DND-41 (cell line): ENCODE measurements at regions not wholly inside any gene's neighbourhood (a gene's known extent, or its start where the extent isn't known, plus 50 kb on each side); places are given as distances from the start of the nearest gene placed in this dataset.

Source experiments
- ATAC-seq: fragments of 200-7000 bp; cut with Tn5 transposase; 3 replicates; pipeline ENCODE4 v1.9.1; 2021; ENCODE audit warnings: low read depth; ENCODE audit not compliant: insufficient read depth
- DNase-seq: peaks from one replicate; pipeline ENCODE4 v3.0.0-alpha.2; 2020
- H2AFZ ChIP-seq: 2 replicates; pipeline ENCODE4 v1.6.0; 2012; ENCODE audit warnings: low read depth, low read length
- H3K27ac ChIP-seq: 2 replicates; pipeline ENCODE4 v1.5.1; 2012; ENCODE audit warnings: low read length, inconsistent platforms
- H3K27me3 ChIP-seq: fragments of 200-600 bp; sonication (generic); 2 replicates; pipeline ENCODE4 v1.6.0; 2012; ENCODE audit warnings: low read length, mild to moderate bottlenecking, inconsistent platforms; ENCODE audit not compliant: insufficient read depth, poor library complexity
- H3K36me3 ChIP-seq: 2 replicates; pipeline ENCODE4 v1.5.1; 2012; ENCODE audit warnings: low read length, inconsistent platforms; ENCODE audit not compliant: insufficient read depth
- H3K4me1 ChIP-seq: 2 replicates; pipeline ENCODE4 v1.5.1; 2012; ENCODE audit warnings: mild to moderate bottlenecking, low read length; ENCODE audit not compliant: insufficient read depth
- H3K4me2 ChIP-seq: 2 replicates; pipeline ENCODE4 v1.6.0; 2012; ENCODE audit warnings: mild to moderate bottlenecking, moderate library complexity, low read length, inconsistent platforms; ENCODE audit not compliant: insufficient read depth
- H3K4me3 ChIP-seq, 2 experiments: fragments of 200-600 bp in 1 of 2; shearing (Covaris generic) in 1 of 2; 2 replicates each; pipeline ENCODE4 v1.5.1; 2012 to 2016; ENCODE audit warnings: inconsistent platforms in 2 of 2, low read length in 2 of 2, mild to moderate bottlenecking in 2 of 2, low read depth in 1 of 2, moderate library complexity in 1 of 2
- H3K79me2 ChIP-seq: 2 replicates; pipeline ENCODE4 v1.6.0; 2012; ENCODE audit warnings: low read length, inconsistent platforms; ENCODE audit not compliant: insufficient read depth
- H3K9ac ChIP-seq: 2 replicates; pipeline ENCODE4 v1.6.0; 2012; ENCODE audit warnings: low read depth, mild to moderate bottlenecking, inconsistent platforms, low read length, moderate library complexity
- H3K9me3 ChIP-seq: 2 replicates; pipeline ENCODE4 v1.5.1; 2012; ENCODE audit warnings: low read length, moderate library complexity, mild to moderate bottlenecking, inconsistent platforms; ENCODE audit not compliant: insufficient read depth, severe bottlenecking
- H4K20me1 ChIP-seq: 2 replicates; pipeline ENCODE4 v1.6.0; 2012; ENCODE audit warnings: low read length; ENCODE audit not compliant: insufficient read depth
- EZH2 ChIP-seq: IDR thresholded peaks from 3 replicates; pipeline ENCODE4 v1.6.1; 2012; ENCODE audit warnings: borderline replicate concordance, low read depth, mild to moderate bottlenecking, moderate library complexity, low read length, inconsistent platforms; ENCODE audit not compliant: severe bottlenecking
- TF ChIP-seq, protein P1 (sequence below): IDR thresholded peaks from 2 replicates; pipeline ENCODE4 v1.5.1; 2012; ENCODE audit warnings: borderline replicate concordance, low read length, moderate library complexity, mild to moderate bottlenecking; ENCODE audit not compliant: poor library complexity, severe bottlenecking; ENCODE audit errors: extremely low read depth

DNA sequence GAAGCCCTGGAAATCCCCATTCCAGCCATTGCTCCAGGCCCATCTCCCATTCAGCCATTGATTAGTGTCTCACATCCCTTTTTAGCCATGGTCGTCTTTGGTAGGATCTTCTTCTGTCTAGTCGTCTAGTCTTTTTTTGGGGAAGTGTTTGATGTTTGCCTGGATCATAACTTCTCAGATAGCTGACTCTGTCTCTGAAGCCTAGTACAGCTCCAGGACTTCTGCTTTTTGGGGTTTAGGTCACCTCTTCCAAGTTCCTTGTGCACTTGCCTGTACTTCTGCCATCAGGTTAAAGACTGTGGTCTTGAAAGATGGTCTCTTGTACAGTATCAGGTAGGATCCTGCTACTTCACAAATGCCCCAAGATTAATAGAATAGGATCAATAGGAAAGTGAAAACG lies 553.5 kb downstream of the PKHD1 start:
- ATAC-seq (no peak), DNase-seq (no peak)
- no peak overlapping the region for H3K27ac ChIP-seq
- H3K27me3 ChIP-seq = no peaks in the 10 kb centered on the region
- no peaks in the 10 kb centered on the region for H3K9me3 ChIP-seq
- H4K20me1 ChIP-seq = no peaks in the 10 kb centered on the region
- no peaks in the 10 kb centered on the region for H3K79me2 ChIP-seq
- no peak overlapping the region for H3K4me3 ChIP-seq
- H3K4me1 ChIP-seq = peaks cover 33% of the 10 kb centered on the region
- H3K36me3 ChIP-seq = no peaks in the 10 kb centered on the region
- H3K9ac ChIP-seq = no peak overlapping the region
- no peak overlapping the region for H3K4me2 ChIP-seq
- no peak overlapping the region for H2AFZ ChIP-seq
- no peak for TF ChIP-seq EZH2
- TF ChIP-seq, protein P1, sequence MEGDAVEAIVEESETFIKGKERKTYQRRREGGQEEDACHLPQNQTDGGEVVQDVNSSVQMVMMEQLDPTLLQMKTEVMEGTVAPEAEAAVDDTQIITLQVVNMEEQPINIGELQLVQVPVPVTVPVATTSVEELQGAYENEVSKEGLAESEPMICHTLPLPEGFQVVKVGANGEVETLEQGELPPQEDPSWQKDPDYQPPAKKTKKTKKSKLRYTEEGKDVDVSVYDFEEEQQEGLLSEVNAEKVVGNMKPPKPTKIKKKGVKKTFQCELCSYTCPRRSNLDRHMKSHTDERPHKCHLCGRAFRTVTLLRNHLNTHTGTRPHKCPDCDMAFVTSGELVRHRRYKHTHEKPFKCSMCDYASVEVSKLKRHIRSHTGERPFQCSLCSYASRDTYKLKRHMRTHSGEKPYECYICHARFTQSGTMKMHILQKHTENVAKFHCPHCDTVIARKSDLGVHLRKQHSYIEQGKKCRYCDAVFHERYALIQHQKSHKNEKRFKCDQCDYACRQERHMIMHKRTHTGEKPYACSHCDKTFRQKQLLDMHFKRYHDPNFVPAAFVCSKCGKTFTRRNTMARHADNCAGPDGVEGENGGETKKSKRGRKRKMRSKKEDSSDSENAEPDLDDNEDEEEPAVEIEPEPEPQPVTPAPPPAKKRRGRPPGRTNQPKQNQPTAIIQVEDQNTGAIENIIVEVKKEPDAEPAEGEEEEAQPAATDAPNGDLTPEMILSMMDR = no peak

DNA sequence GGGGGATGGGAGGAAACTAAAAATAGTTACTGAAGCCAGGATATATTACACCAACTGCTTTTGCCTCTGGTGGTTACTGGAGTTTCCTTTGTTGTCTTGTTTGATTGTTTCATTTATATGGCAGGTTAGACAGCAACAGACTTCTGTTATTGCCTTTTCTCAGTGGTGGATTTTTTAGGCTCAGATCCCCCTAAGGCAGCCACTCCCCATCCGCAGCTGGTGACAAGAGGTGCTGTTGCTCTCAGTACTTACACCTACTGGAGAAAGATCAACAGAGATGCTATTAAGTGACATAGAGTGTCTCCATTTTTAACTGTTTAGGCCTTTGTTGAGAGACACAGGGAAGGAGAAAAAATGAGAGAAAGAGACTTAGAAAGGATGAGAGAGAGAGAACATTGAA lies 552.1 kb downstream of the PKHD1 start:
- Histone ChIP-seq H3K4me1 (peaks cover 33% of the 10 kb centered on the region), H3K27ac (peak overlapping the region; percentile 62), H3K79me2 (no peaks in the 10 kb centered on the region), H3K9ac (no peak overlapping the region), H2AFZ (peak overlapping the region; percentile 42), H3K9me3 (no peaks in the 10 kb centered on the region), H3K27me3 (no peaks in the 10 kb centered on the region), H3K4me3 (no peak overlapping the region), H3K36me3 (no peaks in the 10 kb centered on the region), H4K20me1 (no peaks in the 10 kb centered on the region), H3K4me2 (no peak overlapping the region)
- no peak for TF ChIP-seq EZH2
- TF ChIP-seq, protein P1 = peak; percentile 15
- ATAC-seq = peak; percentile 77
- DNase-seq = peak; percentile 67

DNA sequence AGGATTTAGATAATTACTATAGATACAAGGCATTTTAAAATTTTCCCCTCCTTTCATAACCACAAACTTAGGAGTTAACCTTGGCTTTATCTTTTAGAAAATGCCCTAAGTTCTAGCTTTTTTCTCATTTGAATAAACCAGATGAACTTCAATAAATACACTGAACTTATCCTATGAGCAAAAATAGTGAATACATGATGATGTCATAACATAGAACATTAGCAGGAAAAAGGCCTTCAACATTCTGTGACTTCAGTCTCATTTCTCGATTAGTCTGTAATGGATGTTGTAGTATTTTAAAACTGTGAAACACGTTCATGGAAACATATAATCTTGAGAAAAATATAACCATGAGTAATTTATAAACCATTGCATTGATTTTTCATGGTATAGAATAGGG lies 550.7 kb downstream of the PKHD1 start:
- H3K27me3 ChIP-seq = no peaks in the 10 kb centered on the region
- no peak overlapping the region for H3K27ac ChIP-seq
- no peak overlapping the region for H2AFZ ChIP-seq
- H4K20me1 ChIP-seq = no peaks in the 10 kb centered on the region
- TF ChIP-seq, protein P1 = no peak
- no peak for TF ChIP-seq EZH2
- DNase-seq = no peak
- no peaks in the 10 kb centered on the region for H3K79me2 ChIP-seq
- H3K4me2 ChIP-seq = no peak overlapping the region
- H3K9ac ChIP-seq = no peak overlapping the region
- H3K9me3 ChIP-seq = no peaks in the 10 kb centered on the region
- no peak overlapping the region for H3K4me3 ChIP-seq
- ATAC-seq = no peak
- no peaks in the 10 kb centered on the region for H3K36me3 ChIP-seq
- peaks cover 31% of the 10 kb centered on the region for H3K4me1 ChIP-seq

DNA sequence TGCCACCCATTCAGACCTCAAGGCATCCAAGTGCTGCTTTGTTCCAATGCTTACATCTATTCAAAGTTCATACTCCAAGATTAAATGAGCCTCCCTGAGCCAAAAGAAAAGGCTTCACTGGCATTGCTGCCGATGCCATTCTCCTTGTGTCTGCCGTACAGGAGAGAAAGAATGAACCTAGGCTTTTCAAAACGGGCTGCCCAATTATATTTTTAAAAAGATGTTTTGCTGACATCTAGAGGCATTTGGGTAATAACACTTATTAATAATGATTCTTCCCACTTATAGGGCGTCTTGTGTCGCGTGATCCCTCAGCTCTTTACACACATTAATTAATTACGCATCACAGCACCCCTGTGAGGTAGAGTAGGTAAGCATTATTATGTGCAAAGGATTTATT lies 545.6 kb downstream of the PKHD1 start:
- Histone ChIP-seq H3K79me2 (no peaks in the 10 kb centered on the region), H4K20me1 (no peaks in the 10 kb centered on the region), H3K27me3 (no peaks in the 10 kb centered on the region), H3K4me1 (peaks cover under 1% of the 10 kb centered on the region; the same call in 1 of the 2 replicates), H2AFZ (0 out of 2 replicates have a peak overlapping the region, but pooled peaks have one; percentile 18), H3K4me2 (no peak overlapping the region), H3K36me3 (no peaks in the 10 kb centered on the region), H3K4me3 (no peak overlapping the region), H3K27ac (no peak overlapping the region), H3K9ac (no peak overlapping the region), H3K9me3 (no peaks in the 10 kb centered on the region)
- ATAC-seq (peak; percentile 39; the same call in 1 of the 3 replicates), DNase-seq (no peak)
- no peak for TF ChIP-seq EZH2
- TF ChIP-seq, protein P1 = peak; percentile 40
